Panc1 (cell line): ENCODE measurements at regions not wholly inside any gene's neighbourhood (a gene's known extent, or its start where the extent isn't known, plus 50 kb on each side); places are given as distances from the start of the nearest gene placed in this dataset.

Experiments
- ATAC-seq: fragments of 200-7000 bp; cut with Tn5 transposase; 2 replicates; pipeline ENCODE4 v1.9.1; 2020; ENCODE audit warnings: mild to moderate bottlenecking, moderate library complexity
- BruUV-seq: library from RNA; stranded (reverse); fragments of 400-500 nt; replicated peaks from 2 replicates; lab custom pipeline; 2021; lab: Mats Ljungman, UMichigan
- CTCF ChIA-PET: fragments of 300-600 bp; sonication (Branson Sonifier 250); formaldehyde crosslinking; loops from one replicate; lab custom pipeline; 2022; ENCODE audit warnings: antibody characterized with exemption; lab: Charles Lee
- POLR2A ChIA-PET: fragments of 300-600 bp; sonication (Branson Sonifier 250); formaldehyde crosslinking; loops from one replicate; lab custom pipeline; 2022; ENCODE audit warnings: antibody characterized with exemption; lab: Charles Lee
- DNase-seq: peaks from one replicate; pipeline ENCODE4 v3.0.0-alpha.2; 2010; ENCODE audit warnings: low read depth, low spot score
- H3K27ac ChIP-seq: 2 replicates; pipeline ENCODE4 v1.5.1; 2011; ENCODE audit warnings: mild to moderate bottlenecking, low read length, inconsistent platforms
- H3K27me3 ChIP-seq: fragments of 200-500 bp; sonication (Bioruptor generic); 2 replicates; pipeline ENCODE4 v1.6.0; 2014; ENCODE audit warnings: low read length, inconsistent platforms; ENCODE audit not compliant: control insufficient read depth, insufficient read depth
- H3K36me3 ChIP-seq: fragments of 200-500 bp; sonication (Bioruptor generic); 2 replicates; pipeline ENCODE4 v1.5.1; 2014; ENCODE audit warnings: inconsistent platforms, mild to moderate bottlenecking, low read length, moderate library complexity; ENCODE audit not compliant: control insufficient read depth, insufficient read depth
- H3K4me1 ChIP-seq: 2 replicates; pipeline ENCODE4 v1.5.1; 2011; ENCODE audit warnings: inconsistent platforms, mild to moderate bottlenecking, low read length, moderate library complexity; ENCODE audit not compliant: control insufficient read depth, insufficient read depth
- H3K4me3 ChIP-seq, 2 experiments: 2 replicates each; pipeline ENCODE4 v1.5.1; 2011 to 2012; ENCODE audit warnings: low read depth in 2 of 2, low read length in 2 of 2, mild to moderate bottlenecking in 2 of 2, inconsistent platforms in 1 of 2, moderate library complexity in 1 of 2
- H3K9me3 ChIP-seq: fragments of 200-500 bp; sonication (Bioruptor generic); 2 replicates; pipeline ENCODE4 v1.5.1; 2014; ENCODE audit warnings: low read depth, mild to moderate bottlenecking, inconsistent platforms, low read length, moderate library complexity; ENCODE audit not compliant: control insufficient read depth, insufficient read depth
- CTCF ChIP-seq: fragments of 450-650 bp; IDR thresholded peaks from 2 replicates; pipeline ENCODE4 v1.5.1; 2017; ENCODE audit warnings: mild to moderate bottlenecking
- POLR2AphosphoS5 ChIP-seq: IDR thresholded peaks from 2 replicates; pipeline ENCODE4 v1.6.1; 2012; ENCODE audit warnings: mild to moderate bottlenecking, low read depth, low read length, moderate library complexity
- REST ChIP-seq, 2 experiments: IDR thresholded peaks; 2 replicates each; pipeline ENCODE4 v1.6.1; 2011 to 2012; ENCODE audit warnings: low read depth in 2 of 2, control low read depth in 1 of 2, low read length in 1 of 2, mild to moderate bottlenecking in 1 of 2, moderate library complexity in 1 of 2; ENCODE audit not compliant: insufficient read depth in 1 of 2
- SIN3A ChIP-seq: IDR thresholded peaks from 2 replicates; pipeline ENCODE4 v1.6.1; 2012; ENCODE audit warnings: low read depth, mild to moderate bottlenecking, low read length, moderate library complexity, borderline replicate concordance; ENCODE audit not compliant: insufficient read depth
- TCF7L2 ChIP-seq: IDR thresholded peaks from 2 replicates; pipeline ENCODE4 v1.6.1; 2011; ENCODE audit warnings: mild to moderate bottlenecking, low read depth, low read length, inconsistent platforms
- in situ Hi-C: cut with HindIII; loops from 2 replicates; pipeline ENCODE4 v1.10.0; 2016; ENCODE audit warnings: low sequenced_read_pairs, low pct_unique_long_range_greater_than_20kb
- intact Hi-C: fragments of 100-400 bp; cut with micrococcal nuclease; formaldehyde crosslinking; loops from one replicate; pipeline ENCODE4 v1.10.0; 2022; ENCODE audit not compliant: unreplicated experiment

GRCh38 chr2:64214281-64215115 lies 70.3 kb upstream of the PELI1 start:
- no peak for TF ChIP-seq POLR2AphosphoS5
- no peak for TF ChIP-seq REST (IDR thresholded peaks at IDR 0.05; ENCODE audit: insufficient read depth in 1 of 2, low read depth in 2 of 2, low read length in 1 of 2)
- no peak for TF ChIP-seq CTCF
- TF ChIP-seq TCF7L2, result no peak
- TF ChIP-seq SIN3A, result no peak
- in situ Hi-C loops (no loop called here), intact Hi-C loops (no loop called here)
- Histone ChIP-seq H3K4me1 (no peaks in the 10 kb centered on the region), H3K27ac (no peak overlapping the region), H3K4me3 (no peak overlapping the region), H3K9me3 (no peaks in the 10 kb centered on the region), H3K36me3 (no peaks in the 10 kb centered on the region), H3K27me3 (no peaks in the 10 kb centered on the region; the same call in 1 of the 2 replicates)
- ChIA-PET POLR2A (interaction anchor here (0.6 kb wide), 1 partner anchor 99 kb away, joined by 5 read pairs; no protein-coding TSS in a partner anchor), CTCF (no interaction called here)
- no TSS peak for BruUV-seq
- no peak for ATAC-seq
- DNase-seq, result no peak

GRCh38 chr2:64217198-64217869 lies 73.1 kb upstream of the PELI1 start:
- BruUV-seq, result no TSS peak
- in situ Hi-C loops, result no loop called here
- CTCF ChIA-PET, result no interaction called here
- DNase-seq (no peak), ATAC-seq (no peak)
- no peaks in the 10 kb centered on the region for H3K4me1 ChIP-seq
- POLR2A ChIA-PET, result no interaction called here
- H3K36me3 ChIP-seq, result no peaks in the 10 kb centered on the region
- peaks cover 14% of the 10 kb centered on the region for H3K27me3 ChIP-seq
- H3K27ac ChIP-seq, result no peak overlapping the region
- no peak overlapping the region for H3K4me3 ChIP-seq
- intact Hi-C loops, result no loop called here
- H3K9me3 ChIP-seq, result no peaks in the 10 kb centered on the region
- TF ChIP-seq REST (IDR thresholded peaks at IDR 0.05; ENCODE audit: insufficient read depth in 1 of 2, low read depth in 2 of 2, low read length in 1 of 2) (no peak), TCF7L2 (no peak), SIN3A (no peak), POLR2AphosphoS5 (no peak), CTCF (no peak)
